ENCODE measurements at regions not wholly inside any gene's neighbourhood (a gene's known extent, or its start where the extent isn't known, plus 50 kb on each side); places are given as distances from the start of the nearest gene placed in this dataset.
A peak's percentile ranks its signal among the peaks of the same experiment; 100 is the strongest.

DNA sequence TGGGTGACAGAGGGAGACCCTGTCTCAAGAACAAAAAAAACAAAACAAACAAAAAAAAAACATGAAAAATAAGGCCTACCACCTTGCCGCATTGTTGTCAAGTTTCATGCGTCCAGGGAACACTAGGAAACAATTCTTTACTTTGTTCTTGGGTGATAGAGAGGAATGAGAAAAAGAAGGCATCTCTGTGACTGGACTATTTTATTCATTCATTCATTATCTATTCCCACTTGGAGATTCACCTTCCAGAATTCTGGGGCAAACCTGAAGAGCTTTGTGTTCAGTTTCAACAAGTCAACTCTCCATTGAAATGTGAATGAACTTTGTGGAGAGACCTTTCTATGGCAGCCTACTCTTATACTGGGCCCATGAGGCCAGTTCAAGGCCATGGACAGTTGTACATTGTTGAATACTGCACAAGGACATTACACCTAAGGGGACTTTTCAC, 88.5 kb upstream of the NDUFV2 start:
- H3K27ac Mint-ChIP-seq (ENCODE audit: unreplicated experiment), result no peak overlapping the region
- CTCF ChIA-PET, result no interaction called here
- no peak overlapping the region for H3K4me3 Mint-ChIP-seq (ENCODE audit: low read depth, unreplicated experiment)
- H3K27me3 Mint-ChIP-seq (ENCODE audit: unreplicated experiment), result no peaks in the 10 kb centered on the region
- intact Hi-C loops (cut with micrococcal nuclease; ENCODE audit: unreplicated experiment), result no loop called here
- no TSS peak for BruUV-seq (replicated peaks)
- TF ChIP-seq, protein P1, sequence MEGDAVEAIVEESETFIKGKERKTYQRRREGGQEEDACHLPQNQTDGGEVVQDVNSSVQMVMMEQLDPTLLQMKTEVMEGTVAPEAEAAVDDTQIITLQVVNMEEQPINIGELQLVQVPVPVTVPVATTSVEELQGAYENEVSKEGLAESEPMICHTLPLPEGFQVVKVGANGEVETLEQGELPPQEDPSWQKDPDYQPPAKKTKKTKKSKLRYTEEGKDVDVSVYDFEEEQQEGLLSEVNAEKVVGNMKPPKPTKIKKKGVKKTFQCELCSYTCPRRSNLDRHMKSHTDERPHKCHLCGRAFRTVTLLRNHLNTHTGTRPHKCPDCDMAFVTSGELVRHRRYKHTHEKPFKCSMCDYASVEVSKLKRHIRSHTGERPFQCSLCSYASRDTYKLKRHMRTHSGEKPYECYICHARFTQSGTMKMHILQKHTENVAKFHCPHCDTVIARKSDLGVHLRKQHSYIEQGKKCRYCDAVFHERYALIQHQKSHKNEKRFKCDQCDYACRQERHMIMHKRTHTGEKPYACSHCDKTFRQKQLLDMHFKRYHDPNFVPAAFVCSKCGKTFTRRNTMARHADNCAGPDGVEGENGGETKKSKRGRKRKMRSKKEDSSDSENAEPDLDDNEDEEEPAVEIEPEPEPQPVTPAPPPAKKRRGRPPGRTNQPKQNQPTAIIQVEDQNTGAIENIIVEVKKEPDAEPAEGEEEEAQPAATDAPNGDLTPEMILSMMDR (IDR thresholded peaks at IDR 0.05; ENCODE audit: unreplicated experiment), result no peak
- no peak for DNase-seq
- peaks cover 11% of the 10 kb centered on the region for H3K4me1 Mint-ChIP-seq (ENCODE audit: low read depth, unreplicated experiment)
- no peaks in the 10 kb centered on the region for H3K36me3 Mint-ChIP-seq (ENCODE audit: insufficient read depth, unreplicated experiment)
- no peaks in the 10 kb centered on the region for H3K9me3 Mint-ChIP-seq (ENCODE audit: low read depth, unreplicated experiment)

DNA sequence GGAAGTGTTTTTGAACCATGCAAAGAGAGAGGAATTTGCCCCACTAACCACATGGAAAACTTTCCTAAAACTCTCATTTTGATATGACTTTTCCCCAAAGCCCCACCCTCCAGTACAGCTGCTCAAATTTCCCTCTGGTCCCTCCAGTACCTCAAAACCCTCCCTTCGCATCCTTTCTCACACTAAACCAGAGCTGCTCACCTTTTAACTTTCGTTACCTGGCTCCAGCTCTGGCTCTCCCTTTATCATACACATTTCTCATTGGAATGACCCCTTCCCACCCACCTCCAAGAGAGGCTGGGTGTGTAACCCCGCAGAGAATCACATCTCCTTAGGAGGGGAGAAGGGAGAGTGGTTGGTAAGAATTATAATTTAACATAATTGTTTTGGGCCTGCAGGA, 86.8 kb upstream of the NDUFV2 start:
- CTCF ChIA-PET, result interaction anchor here (1.1 kb wide), 1 partner anchor 9 kb away, joined by 5 read pairs; no protein-coding TSS in a partner anchor
- intact Hi-C loops (cut with micrococcal nuclease; ENCODE audit: unreplicated experiment), result no loop called here
- H3K27ac Mint-ChIP-seq (ENCODE audit: unreplicated experiment), result no peak overlapping the region

DNA sequence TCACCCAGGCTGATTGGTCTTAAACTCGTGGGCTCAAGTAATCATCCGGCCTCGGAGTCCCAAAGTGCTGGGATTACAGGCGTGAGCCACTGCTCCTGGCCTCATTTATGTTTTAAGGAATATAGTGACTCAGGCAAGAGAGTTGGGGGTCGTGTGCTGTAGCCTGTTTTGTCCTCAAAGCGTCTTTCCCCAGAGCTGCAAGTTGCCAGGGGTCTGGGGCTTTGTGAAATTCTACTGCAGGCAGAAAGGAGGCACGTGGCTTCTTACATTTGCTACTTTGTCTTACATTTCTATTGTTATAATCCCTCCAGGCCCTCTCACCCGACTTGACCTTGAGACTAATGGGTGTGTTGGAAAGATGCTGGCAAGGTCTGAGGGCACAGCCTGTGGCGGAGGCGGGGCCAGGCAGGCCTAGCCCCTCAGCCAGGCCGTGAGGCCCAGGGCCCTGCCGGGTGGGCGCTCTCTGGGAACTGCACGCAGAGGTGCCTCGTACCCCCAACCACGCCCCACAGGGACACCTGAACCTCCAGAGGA, 85.8 kb upstream of the NDUFV2 start:
- peak overlapping the region; percentile 15 for H3K27ac Mint-ChIP-seq (ENCODE audit: unreplicated experiment)
- no TSS peak for BruUV-seq (replicated peaks)
- peaks cover 11% of the 10 kb centered on the region for H3K4me1 Mint-ChIP-seq (ENCODE audit: low read depth, unreplicated experiment)
- TF ChIP-seq, protein P1 (IDR thresholded peaks at IDR 0.05; ENCODE audit: unreplicated experiment), result no peak
- intact Hi-C loops (cut with micrococcal nuclease; ENCODE audit: unreplicated experiment), result no loop called here
- peak overlapping the region; percentile 60 for H3K4me3 Mint-ChIP-seq (ENCODE audit: low read depth, unreplicated experiment)
- CTCF ChIA-PET, result interaction anchor here (1.0 to 1.1 kb wide), 2 partner anchors 10 to 22 kb away, joined by 3 to 5 read pairs; no protein-coding TSS in a partner anchor
- no peaks in the 10 kb centered on the region for H3K27me3 Mint-ChIP-seq (ENCODE audit: unreplicated experiment)
- H3K9me3 Mint-ChIP-seq (ENCODE audit: low read depth, unreplicated experiment), result no peaks in the 10 kb centered on the region
- H3K36me3 Mint-ChIP-seq (ENCODE audit: insufficient read depth, unreplicated experiment), result no peaks in the 10 kb centered on the region
- DNase-seq, result no peak

More for the DNA sequence above, 86.8 kb upstream of the NDUFV2 start:
- Mint-ChIP-seq H3K27me3 (ENCODE audit: unreplicated experiment) (no peaks in the 10 kb centered on the region), H3K9me3 (ENCODE audit: low read depth, unreplicated experiment) (no peaks in the 10 kb centered on the region), H3K4me1 (ENCODE audit: low read depth, unreplicated experiment) (peaks cover 11% of the 10 kb centered on the region), H3K4me3 (ENCODE audit: low read depth, unreplicated experiment) (no peak overlapping the region), H3K36me3 (ENCODE audit: insufficient read depth, unreplicated experiment) (no peaks in the 10 kb centered on the region)
- TF ChIP-seq, protein P1 (IDR thresholded peaks at IDR 0.05; ENCODE audit: unreplicated experiment), result no peak
- BruUV-seq (replicated peaks), result no TSS peak
- no peak for DNase-seq

DNA sequence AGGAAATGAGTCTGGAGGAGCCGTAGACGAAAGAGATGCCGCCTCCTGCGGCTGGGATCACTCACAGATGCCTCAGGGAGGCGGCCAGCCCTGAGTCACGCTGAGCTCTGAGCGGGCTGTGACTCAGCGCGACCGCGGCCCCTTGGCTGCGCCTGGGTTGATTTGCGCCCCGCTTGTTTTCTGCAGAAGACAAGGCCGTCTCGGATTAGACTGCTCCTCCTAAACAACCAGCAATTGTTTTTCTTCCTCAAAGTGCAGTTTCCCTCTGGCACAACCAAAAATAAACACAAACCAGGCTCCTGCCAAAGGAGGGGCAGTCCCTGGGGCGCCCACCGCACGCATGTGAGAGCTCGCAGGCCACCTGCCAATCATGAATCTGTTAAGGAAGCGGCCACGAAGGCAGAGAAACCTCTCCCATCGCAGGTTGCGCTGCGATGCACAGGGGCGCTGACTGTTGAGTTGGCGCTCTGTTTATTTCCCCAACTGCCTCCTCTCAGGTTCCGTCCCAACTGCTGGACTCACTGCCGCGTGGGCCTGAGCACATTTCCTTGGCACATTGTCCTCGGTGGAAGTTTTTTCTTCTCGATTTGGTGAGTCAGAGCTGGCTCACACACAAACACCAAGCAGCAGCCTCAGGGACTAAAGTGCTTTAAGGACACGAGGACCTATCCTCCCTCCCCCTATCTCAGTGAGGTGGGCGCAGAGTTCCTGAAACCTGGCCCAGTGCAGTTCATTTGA, 85.2 kb upstream of the NDUFV2 start:
- H3K27ac Mint-ChIP-seq (ENCODE audit: unreplicated experiment), result peak overlapping the region; percentile 15
- peak overlapping the region; percentile 60 for H3K4me3 Mint-ChIP-seq (ENCODE audit: low read depth, unreplicated experiment)
- no peaks in the 10 kb centered on the region for H3K27me3 Mint-ChIP-seq (ENCODE audit: unreplicated experiment)

More for the DNA sequence above, 85.2 kb upstream of the NDUFV2 start:
- no peaks in the 10 kb centered on the region for H3K36me3 Mint-ChIP-seq (ENCODE audit: insufficient read depth, unreplicated experiment)
- peak; percentile 80 for DNase-seq
- intact Hi-C loops (cut with micrococcal nuclease; ENCODE audit: unreplicated experiment), result no loop called here
- H3K9me3 Mint-ChIP-seq (ENCODE audit: low read depth, unreplicated experiment), result no peaks in the 10 kb centered on the region
- TF ChIP-seq, protein P1 (IDR thresholded peaks at IDR 0.05; ENCODE audit: unreplicated experiment), result no peak
- CTCF ChIA-PET, result interaction anchor here (0.6 to 1.0 kb wide), 2 partner anchors 21 to 87 kb away, joined by 3 read pairs; no protein-coding TSS in a partner anchor
- BruUV-seq (replicated peaks), result no TSS peak
- H3K4me1 Mint-ChIP-seq (ENCODE audit: low read depth, unreplicated experiment), result peaks cover 11% of the 10 kb centered on the region

All from Calu3 (cell line).